Ovary (tissue), 7 donors: ENCODE measurements at regions not wholly inside any gene's neighbourhood (a gene's known extent, or its start where the extent isn't known, plus 50 kb on each side); places are given as distances from the start of the nearest gene placed in this dataset.
A peak's percentile ranks its signal among the peaks of the same experiment; 100 is the strongest.
"Not testable (repeated sequence)": the region's sequence is repeated elsewhere in the genome, so short reads cannot be mapped to it uniquely, and the experiment has no call there.

ENCODE experiments used
- DNase-seq, 5 donors: peaks; one replicate each; pipeline ENCODE4 v3.0.0-alpha.2; 2019 to 2020
- H3K27ac ChIP-seq, 2 donors: fragments of 200-600 bp; one replicate each; pipeline versions ENCODE4 v1.5.1 to v1.8.0; 2019 to 2022
- H3K27me3 ChIP-seq: fragments of 200-600 bp; one replicate; pipeline ENCODE4 v1.8.0; 2022
- H3K36me3 ChIP-seq: fragments of 200-600 bp; sonication (generic); one replicate; pipeline ENCODE4 v1.5.1; 2019
- H3K4me1 ChIP-seq: one replicate; pipeline ENCODE4 v1.8.1; 2013; ENCODE audit warnings: mild to moderate bottlenecking, moderate library complexity; ENCODE audit not compliant: insufficient read depth
- H3K4me3 ChIP-seq: fragments of 200-600 bp; sonication (generic); one replicate; pipeline ENCODE4 v1.5.1; 2017
- H3K9me3 ChIP-seq, 2 donors: fragments of 200-600 bp in 1 of 2; sonication (generic) in 1 of 2; one replicate each; pipeline versions ENCODE4 v1.5.1 to v1.8.1; 2013 to 2019; ENCODE audit warnings: mild to moderate bottlenecking in 1 of 2, moderate library complexity in 1 of 2
- WGBS, 3 donors: extraction: QIAGEN DNeasy Blood & Tissue Kit in 1 of 3; methylation state at CpG; one replicate each; pipeline versions ENCODE4 v1.1.5 to v1.1.7; 2013 to 2017; 5-methylcytosine and 5-hydroxymethylcytosine counted together
- intact Hi-C, 4 donors: fragments of 100-400 bp; cut with DNase I; formaldehyde crosslinking; loops; one replicate each; pipeline versions ENCODE4 v1.11.0 to v1.15.1; 2022 to 2023
- donor health status: DM: no; HTN: no; CAD: no; lungs with moderate emphysema.
- donor health status: DM: no; HTN: no; CAD: no.
- donor health status: Bipolar disorder and iron deficiency.
- donor health status: DM: no; HTN: no; CAD: no.
- donor health status: DM: yes; HTN: yes; CAD: no.

DNA sequence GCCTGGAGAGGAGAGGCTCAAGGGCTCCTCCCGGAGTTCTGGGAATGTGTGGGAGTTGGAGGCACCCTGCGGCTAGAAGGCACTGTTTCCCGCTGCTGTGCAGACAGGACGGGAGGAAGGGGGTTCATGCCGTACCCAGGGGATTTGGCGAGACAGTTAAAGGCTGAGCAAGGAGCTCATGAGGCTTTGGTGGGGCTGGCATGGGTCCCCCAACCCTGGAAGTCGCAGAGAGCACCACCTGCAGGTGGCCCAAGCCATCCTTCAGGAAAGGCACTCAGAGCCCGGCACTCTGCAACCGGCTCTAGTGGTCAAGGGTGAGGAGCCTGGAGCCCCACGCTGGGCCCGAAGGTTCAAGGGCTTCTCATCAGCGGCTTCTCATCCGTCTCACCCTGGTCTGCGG is 138.2 kb downstream of the NPIPB11 start:
- H3K36me3 ChIP-seq, H3K27me3 ChIP-seq, H3K9me3 ChIP-seq, intact Hi-C loops, H3K4me3 ChIP-seq: not testable (repeated sequence)
- WGBS, 3 donors = 53 to 63% (median 59%) methylated on average over 14 of the region's 14 CpGs
- Histone ChIP-seq H3K27ac (peak overlapping the region in 1 of 2 donors; percentile 5), H3K4me1 (peaks cover 23% of the 10 kb centered on the region)
- DNase-seq = peak in 2 of 5 donors; percentile 34 to 58

DNA sequence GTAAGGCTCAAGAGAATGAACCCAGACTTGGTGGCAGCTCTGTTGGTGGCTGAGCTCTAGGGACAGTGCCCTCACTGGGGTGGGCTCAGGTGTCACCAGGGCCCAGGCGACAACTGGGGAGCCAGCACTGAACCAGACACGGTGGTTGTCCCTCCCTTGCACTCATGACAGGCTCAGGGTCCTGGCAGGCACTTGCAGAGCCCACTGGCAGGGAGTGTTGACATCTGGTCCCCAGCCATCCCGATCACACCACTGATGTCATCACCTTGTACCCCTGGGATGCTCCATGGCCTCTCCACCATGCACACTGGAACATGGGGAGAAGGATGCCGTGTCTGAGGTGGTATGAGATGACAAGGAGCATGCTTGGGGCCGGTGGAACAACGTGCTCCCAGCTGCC is 138.6 kb downstream of the NPIPB11 start:
- 54 to 78% (median 60%) methylated on average over 5 to 6 of the region's 6 CpGs for WGBS, 3 donors
- H3K36me3 ChIP-seq, H3K27me3 ChIP-seq, H3K9me3 ChIP-seq, H3K4me3 ChIP-seq, intact Hi-C loops: not testable (repeated sequence)
- DNase-seq = peak in 3 of 5 donors; percentile 27 to 49 (median 49)
- Histone ChIP-seq H3K4me1 (peaks cover 24% of the 10 kb centered on the region), H3K27ac (peak overlapping the region in 1 of 2 donors; percentile 5)

DNA sequence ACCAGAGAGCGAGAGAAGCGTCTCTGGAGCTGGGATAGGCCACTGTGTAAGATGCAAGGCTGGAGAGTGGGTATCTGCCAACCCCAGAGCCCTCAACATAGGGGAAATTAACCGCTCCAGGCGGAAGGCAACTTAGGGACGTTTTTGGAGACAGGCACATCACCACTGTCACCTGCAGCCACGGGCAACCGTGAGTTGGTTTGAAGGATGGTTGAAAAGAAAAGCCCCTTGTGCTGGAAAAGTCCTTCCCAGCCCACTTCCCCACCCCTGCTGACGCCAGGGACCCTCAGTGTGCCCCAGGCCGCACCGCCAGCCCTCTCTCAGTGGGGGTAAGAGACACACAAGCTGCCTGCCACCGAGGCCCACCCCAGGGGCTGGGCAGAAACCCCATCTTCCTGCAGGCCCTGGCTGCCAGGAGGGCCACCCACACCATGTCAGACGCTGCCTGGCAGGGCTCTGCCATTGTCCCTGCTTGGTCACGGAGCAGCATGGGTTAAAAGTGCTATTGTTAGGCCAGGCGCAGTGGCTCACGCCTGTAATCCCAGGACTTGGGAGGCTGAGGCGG is 139.4 kb downstream of the NPIPB11 start:
- H3K36me3 ChIP-seq, intact Hi-C loops, H3K27me3 ChIP-seq, H3K4me3 ChIP-seq, H3K9me3 ChIP-seq: not testable (repeated sequence)
- H3K4me1 ChIP-seq = peaks cover 29% of the 10 kb centered on the region
- peak in 2 of 5 donors; percentile 17 to 44 for DNase-seq
- H3K27ac ChIP-seq = peak overlapping the region in 1 of 2 donors; percentile 17
- WGBS, 3 donors = 75 to 81% (median 76%) methylated on average over 13 to 16 of the region's 16 CpGs

DNA sequence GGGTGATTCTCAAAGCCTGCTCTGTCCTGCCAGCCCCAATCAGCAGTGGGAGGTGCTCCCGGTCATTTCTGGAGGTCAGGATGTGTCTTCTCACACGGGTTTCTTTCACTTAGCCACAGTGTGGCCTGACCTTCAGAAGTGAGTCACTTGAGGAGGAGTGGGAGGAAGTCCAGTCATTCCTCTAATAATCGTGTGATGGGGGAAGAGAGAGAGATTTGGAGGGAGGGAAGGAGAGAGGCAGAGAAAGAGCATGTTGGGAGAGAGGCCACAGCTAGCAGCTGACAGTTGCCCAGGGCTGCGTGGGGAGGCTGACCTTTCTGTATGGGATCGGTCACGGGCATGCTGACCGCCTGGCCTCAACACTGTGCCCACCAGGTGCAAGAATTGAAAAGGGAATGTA is 139.9 kb downstream of the NPIPB11 start:
- peak in 3 of 5 donors; percentile 55 to 66 (median 58) for DNase-seq
- H3K9me3 ChIP-seq, H3K36me3 ChIP-seq, intact Hi-C loops, H3K4me3 ChIP-seq, H3K27me3 ChIP-seq: not testable (repeated sequence)
- Histone ChIP-seq H3K4me1 (peaks cover 30% of the 10 kb centered on the region), H3K27ac (peak overlapping the region in 1 of 2 donors; percentile 17)
- 7 to 15% (median 9%) methylated on average over 6 to 7 of the region's 7 CpGs for WGBS, 3 donors

DNA sequence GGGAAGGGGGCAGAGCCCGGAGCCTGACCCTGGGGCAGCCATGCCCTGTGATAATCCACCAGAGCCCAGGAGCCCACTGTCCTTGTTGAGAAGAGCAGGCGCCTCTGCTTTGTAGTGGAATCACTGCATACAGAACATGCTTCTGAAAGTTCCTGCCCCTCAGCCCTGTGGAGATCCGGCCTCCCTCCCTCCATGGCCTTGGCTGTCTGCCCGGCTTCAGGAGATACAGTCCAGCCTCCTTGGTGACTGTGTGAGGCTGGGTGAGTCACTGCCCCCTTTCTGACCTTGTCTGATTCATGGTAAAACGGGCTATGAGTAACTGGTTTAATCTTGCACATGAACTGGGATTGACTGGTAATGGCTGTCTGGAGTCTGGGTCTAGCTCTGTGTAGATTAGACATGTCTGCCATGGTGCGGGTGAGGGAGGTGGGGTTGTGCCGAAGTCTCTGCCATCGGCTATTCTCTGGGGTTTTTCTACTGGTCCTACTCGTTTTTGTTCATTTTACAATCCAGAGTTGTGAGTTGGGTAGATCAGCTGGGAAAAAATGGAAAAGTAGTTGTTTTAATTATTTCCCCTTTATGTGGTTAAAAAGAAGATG is 141.2 kb downstream of the NPIPB11 start:
- intact Hi-C loops, H3K9me3 ChIP-seq, H3K36me3 ChIP-seq, H3K27me3 ChIP-seq, H3K4me3 ChIP-seq: not testable (repeated sequence)
- Histone ChIP-seq H3K27ac (peak overlapping the region; percentile 74 to 75), H3K4me1 (peaks cover 31% of the 10 kb centered on the region)
- DNase-seq = peak; percentile 95 to 98 (median 96)
- WGBS, 3 donors = 6 to 14% (median 8%) methylated on average over 4 to 7 of the region's 9 CpGs

DNA sequence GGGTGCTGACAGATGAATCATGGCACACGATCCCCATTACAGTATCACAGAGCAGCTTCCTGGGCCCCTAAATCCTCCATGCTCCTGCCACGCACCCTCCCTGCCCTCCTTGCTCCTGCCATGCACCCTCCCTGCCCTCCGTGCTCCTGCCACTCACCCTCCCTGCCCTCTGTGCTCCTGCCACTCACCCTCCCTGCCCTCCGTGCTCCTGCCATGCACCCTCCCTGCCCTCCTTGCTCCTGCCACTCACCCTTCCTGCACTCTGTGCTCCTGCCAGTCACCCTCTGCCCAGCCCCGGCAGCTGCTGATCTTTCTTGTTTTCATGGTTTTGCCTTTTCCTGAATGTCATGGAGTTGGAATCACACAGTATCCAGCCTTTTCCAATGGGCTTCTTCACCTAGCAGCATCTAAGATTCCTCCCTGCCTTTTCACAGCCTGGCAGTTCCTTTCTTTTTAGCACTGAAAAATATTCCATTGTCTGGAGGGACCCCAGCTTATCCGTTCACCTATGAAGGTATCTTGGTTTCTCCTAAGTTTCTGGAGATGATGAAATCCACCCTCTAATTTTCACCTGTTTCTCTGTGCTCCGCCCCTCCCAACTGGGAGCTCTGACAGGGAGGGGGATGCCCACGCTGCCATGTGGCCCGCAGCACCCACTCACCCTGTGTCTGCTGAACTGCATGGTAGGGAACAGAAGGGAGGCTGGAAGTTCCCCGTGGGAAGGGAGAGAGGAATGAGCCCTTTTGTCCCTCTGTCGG is 142.3 kb downstream of the NPIPB11 start:
- H3K27me3 ChIP-seq, DNase-seq, intact Hi-C loops, H3K36me3 ChIP-seq, H3K9me3 ChIP-seq, H3K4me3 ChIP-seq: not testable (repeated sequence)
- H3K27ac ChIP-seq = peak overlapping the region; percentile 74 to 75
- 64 to 70% (median 70%) methylated on average over 11 of the region's 11 CpGs for WGBS, 3 donors
- H3K4me1 ChIP-seq = peaks cover 37% of the 10 kb centered on the region

DNA sequence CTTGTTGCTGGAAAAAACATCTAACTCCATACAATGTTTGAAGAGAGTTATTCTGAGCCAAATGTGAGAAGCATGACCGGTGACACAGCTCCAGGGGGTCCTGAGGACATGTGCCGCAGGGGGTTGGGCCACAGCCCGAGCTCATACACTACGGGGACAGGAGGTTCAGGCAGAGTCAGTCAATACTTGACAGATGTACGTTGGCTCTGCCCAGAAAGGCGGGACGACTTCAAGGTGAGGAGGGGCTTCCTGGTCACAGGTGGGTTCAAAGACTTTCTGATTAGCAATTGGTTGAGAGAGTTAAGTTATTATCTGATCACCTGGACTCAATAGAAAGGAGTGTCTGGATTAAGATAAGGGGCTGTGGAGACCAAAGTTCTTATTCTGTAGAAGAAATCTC is 143.8 kb downstream of the NPIPB11 start:
- H3K4me3 ChIP-seq, H3K36me3 ChIP-seq, H3K9me3 ChIP-seq, intact Hi-C loops, H3K27me3 ChIP-seq: not testable (repeated sequence)
- WGBS, 3 donors = 64 to 78% (median 69%) methylated on average over 7 of the region's 7 CpGs
- DNase-seq = peak in 3 of 5 donors; percentile 34 to 50 (median 48)
- Histone ChIP-seq H3K4me1 (peaks cover 37% of the 10 kb centered on the region), H3K27ac (peak overlapping the region; percentile 81 to 90)
